SK-N-SH (cell line): ENCODE measurements at regions not wholly inside any gene's neighbourhood (a gene's known extent, or its start where the extent isn't known, plus 50 kb on each side); places are given as distances from the start of the nearest gene placed in this dataset.

Experiments used
- CTCF ChIA-PET: fragments of 300-600, 350-600 bp; formaldehyde crosslinking; extraction: SDS; loops from one replicate; lab custom pipeline; 2021; lab: Yijun Ruan, JAX
- POLR2A ChIA-PET: fragments of 350-600 bp; sonication (Branson Sonifier 250); formaldehyde crosslinking; extraction: SDS; loops from one replicate; lab custom pipeline; 2020; ENCODE audit warnings: antibody characterized with exemption, inconsistent platforms; lab: Yijun Ruan, JAX
- DNase-seq: peaks from one replicate; pipeline ENCODE4 v3.0.0; 2012
- H2AFZ ChIP-seq: fragments of 200-600 bp; sonication (generic); 2 replicates; pipeline ENCODE4 v1.8.1; 2016; ENCODE audit warnings: antibody characterized with exemption, mild to moderate bottlenecking, low read depth
- H3F3A ChIP-seq: fragments of 200-600 bp; sonication (generic); replicated peaks from 2 replicates; pipeline ENCODE3; 2016; ENCODE audit warnings: antibody characterized with exemption, mild to moderate bottlenecking; ENCODE audit not compliant: insufficient read depth
- H3K27ac ChIP-seq, 2 experiments: fragments of 200-500 bp in 1 of 2; fragments of 200-600 bp in 1 of 2; sonication (Bioruptor generic) in 1 of 2; sonication (generic), shearing (Covaris generic) in 1 of 2; 2 replicates each; pipeline versions ENCODE4 v1.5.1 to v1.6.1; 2014 to 2016; ENCODE audit warnings: low read depth in 2 of 2, inconsistent platforms in 1 of 2, low read length in 1 of 2, mild to moderate bottlenecking in 1 of 2, mixed read lengths in 1 of 2
- H3K27me3 ChIP-seq: fragments of 200-600 bp; sonication (generic), shearing (Covaris generic); 2 replicates; pipeline ENCODE4 v1.6.1; 2016; ENCODE audit warnings: mixed run types; ENCODE audit not compliant: insufficient read depth
- H3K36me3 ChIP-seq, 2 experiments: fragments of 200-500 bp in 1 of 2; fragments of 200-600 bp in 1 of 2; sonication (Bioruptor generic) in 1 of 2; sonication (generic) in 1 of 2; replicated peaks in 1 of 2; 2 replicates each; pipeline versions ENCODE3 to v1.5.1; 2014 to 2016; ENCODE audit warnings: low read length in 1 of 2, mild to moderate bottlenecking in 1 of 2; ENCODE audit not compliant: insufficient read depth in 2 of 2, control insufficient read depth in 1 of 2
- H3K4me1 ChIP-seq, 2 experiments: fragments of 200-500 bp in 1 of 2; fragments of 200-600 bp in 1 of 2; sonication (Bioruptor generic) in 1 of 2; sonication (generic), shearing (Covaris generic) in 1 of 2; 2 replicates each; pipeline versions ENCODE4 v1.5.1 to v1.6.1; 2014 to 2016; ENCODE audit warnings: low read depth in 1 of 2, low read length in 1 of 2, mixed run types in 1 of 2; ENCODE audit not compliant: insufficient read depth in 2 of 2, control insufficient read depth in 1 of 2
- H3K4me2 ChIP-seq: fragments of 200-600 bp; sonication (generic), shearing (Covaris generic); 2 replicates; pipeline ENCODE4 v1.6.1; 2017; ENCODE audit warnings: mixed run types
- H3K4me3 ChIP-seq, 2 experiments: fragments of 200-500 bp in 1 of 2; fragments of 200-600 bp in 1 of 2; sonication (Bioruptor generic) in 1 of 2; sonication (generic), shearing (Covaris generic) in 1 of 2; 2 replicates each; pipeline versions ENCODE4 v1.5.1 to v1.8.1; 2014 to 2016; ENCODE audit warnings: low read depth in 2 of 2, inconsistent platforms in 1 of 2, low read length in 1 of 2, mild to moderate bottlenecking in 1 of 2, mixed read lengths in 1 of 2, moderate library complexity in 1 of 2
- H3K79me2 ChIP-seq: fragments of 200-600 bp; sonication (generic); 2 replicates; pipeline ENCODE4 v1.8.1; 2017; ENCODE audit warnings: mild to moderate bottlenecking; ENCODE audit not compliant: insufficient read depth
- H3K9ac ChIP-seq: fragments of 200-600 bp; sonication (generic); 2 replicates; pipeline ENCODE4 v1.6.1; 2017; ENCODE audit warnings: mixed run types
- H3K9me2 ChIP-seq: fragments of 200-600 bp; sonication (generic); 2 replicates; pipeline ENCODE4 v1.6.1; 2017; ENCODE audit warnings: mixed run types
- H3K9me3 ChIP-seq: fragments of 200-600 bp; sonication (generic); 2 replicates; pipeline ENCODE4 v1.6.1; 2017; ENCODE audit warnings: mixed run types, mild to moderate bottlenecking, moderate library complexity
- H4K20me1 ChIP-seq: fragments of 200-600 bp; sonication (generic); 2 replicates; pipeline ENCODE4 v1.6.1; 2017; ENCODE audit warnings: mild to moderate bottlenecking, mixed run types; ENCODE audit not compliant: insufficient read depth
- EZH2phosphoT487 ChIP-seq: fragments of 200-600 bp; sonication (generic); IDR thresholded peaks from 2 replicates; pipeline ENCODE4 v1.6.1; 2017; ENCODE audit warnings: low read depth, mixed run types, mild to moderate bottlenecking, antibody characterized with exemption, moderate library complexity, borderline replicate concordance
- FOSL2 ChIP-seq: IDR thresholded peaks from 2 replicates; pipeline ENCODE4 v1.4.0; 2012; ENCODE audit warnings: low read depth, mild to moderate bottlenecking, moderate library complexity, borderline replicate concordance
- FOXM1 ChIP-seq: IDR thresholded peaks from 2 replicates; pipeline ENCODE4 v1.4.0; 2012; ENCODE audit warnings: low read depth, mild to moderate bottlenecking
- GATA2 ChIP-seq: sonication (generic); formaldehyde crosslinking; IDR thresholded peaks from 2 replicates; pipeline ENCODE4 v1.5.0; 2020; ENCODE audit warnings: mild to moderate bottlenecking, missing genetic modification reagents
- JUND ChIP-seq: IDR thresholded peaks from 2 replicates; pipeline ENCODE4 v1.4.0; 2012
- MAX ChIP-seq: IDR thresholded peaks from 2 replicates; pipeline ENCODE4 v1.4.0; 2012; ENCODE audit warnings: low read depth
- MXI1 ChIP-seq: IDR thresholded peaks from 2 replicates; pipeline ENCODE4 v1.6.1; 2012; ENCODE audit warnings: mild to moderate bottlenecking, low read depth, low read length, improper control_type of control experiment
- NFIC ChIP-seq: IDR thresholded peaks from 2 replicates; pipeline ENCODE4 v1.4.0; 2012; ENCODE audit warnings: borderline replicate concordance
- RCOR1 ChIP-seq: fragments of 150-350 bp; IDR thresholded peaks from 2 replicates; pipeline ENCODE4 v1.6.1; 2017; ENCODE audit warnings: antibody characterized with exemption, low read length
- REST ChIP-seq: IDR thresholded peaks from 2 replicates; pipeline ENCODE4 v1.6.1; 2012; ENCODE audit warnings: mild to moderate bottlenecking, low read depth, low read length, moderate library complexity
- RFX5 ChIP-seq: IDR thresholded peaks from 2 replicates; pipeline ENCODE4 v1.6.1; 2012; ENCODE audit warnings: mild to moderate bottlenecking, improper control_type of control experiment, low read length
- RXRA ChIP-seq: IDR thresholded peaks from 2 replicates; pipeline ENCODE4 v1.4.0; 2012; ENCODE audit warnings: low read depth, mild to moderate bottlenecking, borderline replicate concordance
- SMC3 ChIP-seq: IDR thresholded peaks from 2 replicates; pipeline ENCODE4 v1.6.1; 2012; ENCODE audit warnings: low read depth, low read length, improper control_type of control experiment
- TCF12 ChIP-seq: IDR thresholded peaks from 2 replicates; pipeline ENCODE4 v1.4.0; 2012
- WGBS: methylation state at CpG from one replicate; pipeline ENCODE4 v1.1.6; 2017; ENCODE audit warnings: low lambda C conversion rate; 5-methylcytosine and 5-hydroxymethylcytosine counted together
- TF ChIP-seq, protein P1 (sequence below): IDR thresholded peaks from 2 replicates; pipeline ENCODE4 v1.4.0; 2012; ENCODE audit warnings: low read depth, borderline replicate concordance

- TF ChIP-seq SMC3 (no peak), RCOR1 (no peak)
These were observed 339.0 kb upstream of the ADGRB3 start (continued) for GRCh38 chr6:68296126-68296525.

GRCh38 chr6:68282646-68283045, 352.4 kb upstream of the ADGRB3 start:
- DNase-seq: no peak
- TF ChIP-seq RCOR1 (no peak), FOXM1 (no peak), GATA2 (CRISPR knock-in tag) (no peak), RXRA (no peak), MXI1 (no peak), RFX5 (no peak), MAX (no peak), JUND (no peak), REST (no peak), FOSL2 (no peak), TCF12 (no peak), NFIC (no peak), EZH2phosphoT487 (no peak)
- TF ChIP-seq, protein P1, sequence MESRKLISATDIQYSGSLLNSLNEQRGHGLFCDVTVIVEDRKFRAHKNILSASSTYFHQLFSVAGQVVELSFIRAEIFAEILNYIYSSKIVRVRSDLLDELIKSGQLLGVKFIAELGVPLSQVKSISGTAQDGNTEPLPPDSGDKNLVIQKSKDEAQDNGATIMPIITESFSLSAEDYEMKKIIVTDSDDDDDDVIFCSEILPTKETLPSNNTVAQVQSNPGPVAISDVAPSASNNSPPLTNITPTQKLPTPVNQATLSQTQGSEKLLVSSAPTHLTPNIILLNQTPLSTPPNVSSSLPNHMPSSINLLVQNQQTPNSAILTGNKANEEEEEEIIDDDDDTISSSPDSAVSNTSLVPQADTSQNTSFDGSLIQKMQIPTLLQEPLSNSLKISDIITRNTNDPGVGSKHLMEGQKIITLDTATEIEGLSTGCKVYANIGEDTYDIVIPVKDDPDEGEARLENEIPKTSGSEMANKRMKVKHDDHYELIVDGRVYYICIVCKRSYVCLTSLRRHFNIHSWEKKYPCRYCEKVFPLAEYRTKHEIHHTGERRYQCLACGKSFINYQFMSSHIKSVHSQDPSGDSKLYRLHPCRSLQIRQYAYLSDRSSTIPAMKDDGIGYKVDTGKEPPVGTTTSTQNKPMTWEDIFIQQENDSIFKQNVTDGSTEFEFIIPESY: no peak
- peaks cover 5% of the 10 kb centered on the region; the same call in 1 of the 2 replicates for H3K9me2 ChIP-seq
- no peaks in the 10 kb centered on the region for H3K27me3 ChIP-seq
- no peak overlapping the region for H2AFZ ChIP-seq
- ChIA-PET POLR2A (no interaction called here), CTCF (no interaction called here)
- no peaks in the 10 kb centered on the region for H4K20me1 ChIP-seq
- no peaks in the 10 kb centered on the region for H3F3A ChIP-seq
- no peaks in the 10 kb centered on the region for H3K9me3 ChIP-seq
- H3K36me3 ChIP-seq: no peaks in the 10 kb centered on the region
- no peak overlapping the region for H3K4me2 ChIP-seq
- no peaks in the 10 kb centered on the region for H3K4me1 ChIP-seq
- H3K27ac ChIP-seq: no peak overlapping the region
- H3K79me2 ChIP-seq: no peaks in the 10 kb centered on the region
- WGBS: 50% methylated on average over 1 of the region's 1 CpG
- H3K4me3 ChIP-seq: no peak overlapping the region
- no peak overlapping the region for H3K9ac ChIP-seq
